Lower leg skin (tissue), 4 donors: ENCODE measurements at regions not wholly inside any gene's neighbourhood (a gene's known extent, or its start where the extent isn't known, plus 50 kb on each side); places are given as distances from the start of the nearest gene placed in this dataset.

ENCODE experiments used
- DNase-seq, 2 donors: peaks; one replicate each; pipeline ENCODE4 v3.0.0-alpha.2; 2019; ENCODE audit warnings: low spot score in 2 of 2
- H3K4me3 ChIP-seq: fragments of 200-600 bp; sonication (generic); 2 replicates; pipeline ENCODE4 v1.5.1; 2017; ENCODE audit warnings: mild to moderate bottlenecking, low read depth; ENCODE audit not compliant: poor library complexity, severe bottlenecking
- POLR2A ChIP-seq, 2 donors: fragments of 450-650 bp; IDR thresholded peaks; one replicate each; pipeline ENCODE4 v1.6.1; 2016 to 2017; ENCODE audit warnings: antibody characterized with exemption in 2 of 2, mild to moderate bottlenecking in 1 of 2, moderate library complexity in 1 of 2
- WGBS, 2 donors: methylation state at CpG; one replicate each; pipeline ENCODE4 v1.1.5; 2018; 5-methylcytosine and 5-hydroxymethylcytosine counted together
- intact Hi-C: fragments of 100-400 bp; cut with DNase I; formaldehyde crosslinking; loops from one replicate; pipeline ENCODE4 v1.15.0; 2023; ENCODE audit warnings: low total_unique reads
- TF ChIP-seq, protein P1 (sequence below), 3 donors: fragments of 450-650 bp; IDR thresholded peaks; one replicate each; pipeline ENCODE4 v1.5.1; 2016; ENCODE audit warnings: antibody characterized with exemption in 3 of 3, mild to moderate bottlenecking in 3 of 3, moderate library complexity in 2 of 3

DNA sequence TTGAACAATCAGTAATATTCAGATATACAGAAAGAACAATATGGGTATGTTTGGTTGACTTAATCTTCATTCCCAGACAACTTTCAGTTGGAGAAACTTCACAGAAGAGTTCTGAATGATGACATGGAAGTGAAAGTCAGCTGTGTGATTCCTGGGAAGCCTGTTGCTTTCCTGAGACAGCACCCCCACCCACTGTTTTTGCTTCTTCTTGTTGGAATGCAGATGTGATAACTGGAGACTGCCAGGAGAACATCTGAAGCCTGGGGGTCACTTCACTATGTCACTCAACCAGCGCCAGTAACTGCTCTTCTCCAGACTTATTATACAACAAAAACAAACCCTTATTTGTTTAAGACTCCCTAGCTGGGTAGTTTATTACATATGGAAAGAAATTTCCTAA, 599.4 kb downstream of the ZIC1 start:
- TF ChIP-seq POLR2A (IDR thresholded peaks at IDR 0.05), result no peak
- TF ChIP-seq, protein P1, sequence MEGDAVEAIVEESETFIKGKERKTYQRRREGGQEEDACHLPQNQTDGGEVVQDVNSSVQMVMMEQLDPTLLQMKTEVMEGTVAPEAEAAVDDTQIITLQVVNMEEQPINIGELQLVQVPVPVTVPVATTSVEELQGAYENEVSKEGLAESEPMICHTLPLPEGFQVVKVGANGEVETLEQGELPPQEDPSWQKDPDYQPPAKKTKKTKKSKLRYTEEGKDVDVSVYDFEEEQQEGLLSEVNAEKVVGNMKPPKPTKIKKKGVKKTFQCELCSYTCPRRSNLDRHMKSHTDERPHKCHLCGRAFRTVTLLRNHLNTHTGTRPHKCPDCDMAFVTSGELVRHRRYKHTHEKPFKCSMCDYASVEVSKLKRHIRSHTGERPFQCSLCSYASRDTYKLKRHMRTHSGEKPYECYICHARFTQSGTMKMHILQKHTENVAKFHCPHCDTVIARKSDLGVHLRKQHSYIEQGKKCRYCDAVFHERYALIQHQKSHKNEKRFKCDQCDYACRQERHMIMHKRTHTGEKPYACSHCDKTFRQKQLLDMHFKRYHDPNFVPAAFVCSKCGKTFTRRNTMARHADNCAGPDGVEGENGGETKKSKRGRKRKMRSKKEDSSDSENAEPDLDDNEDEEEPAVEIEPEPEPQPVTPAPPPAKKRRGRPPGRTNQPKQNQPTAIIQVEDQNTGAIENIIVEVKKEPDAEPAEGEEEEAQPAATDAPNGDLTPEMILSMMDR (IDR thresholded peaks at IDR 0.05), result no peak
- intact Hi-C loops, result no loop called here
- 50 to 56% methylated on average over 1 of the region's 1 CpG for WGBS, 2 donors
- no peak overlapping the region for H3K4me3 ChIP-seq
- DNase-seq, result no peak

DNA sequence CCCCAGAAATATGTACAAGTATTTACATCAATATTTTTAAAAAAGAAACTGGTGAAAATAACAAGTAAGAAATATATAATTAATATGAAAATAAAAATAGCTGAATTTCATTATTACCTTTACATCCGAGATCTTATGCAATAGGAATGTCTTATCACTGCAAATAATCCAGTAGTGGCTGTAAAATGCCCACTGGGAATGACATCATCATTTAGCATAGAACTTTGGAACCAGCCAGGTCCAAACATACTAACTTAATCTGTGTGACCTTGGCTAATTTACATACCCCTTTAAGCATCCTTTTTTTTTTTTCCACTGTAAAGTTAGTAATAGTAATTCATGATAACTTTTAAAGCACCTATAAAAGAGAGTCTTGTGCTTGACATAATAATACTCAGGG, 611.7 kb downstream of the ZIC1 start:
- WGBS, 2 donors, result 73% methylated on average over 1 of the region's 1 CpG
- no peak overlapping the region for H3K4me3 ChIP-seq
- TF ChIP-seq, protein P1 (IDR thresholded peaks at IDR 0.05), result no peak
- TF ChIP-seq POLR2A (IDR thresholded peaks at IDR 0.05), result no peak
- DNase-seq, result no peak
- intact Hi-C loops, result no loop called here

DNA sequence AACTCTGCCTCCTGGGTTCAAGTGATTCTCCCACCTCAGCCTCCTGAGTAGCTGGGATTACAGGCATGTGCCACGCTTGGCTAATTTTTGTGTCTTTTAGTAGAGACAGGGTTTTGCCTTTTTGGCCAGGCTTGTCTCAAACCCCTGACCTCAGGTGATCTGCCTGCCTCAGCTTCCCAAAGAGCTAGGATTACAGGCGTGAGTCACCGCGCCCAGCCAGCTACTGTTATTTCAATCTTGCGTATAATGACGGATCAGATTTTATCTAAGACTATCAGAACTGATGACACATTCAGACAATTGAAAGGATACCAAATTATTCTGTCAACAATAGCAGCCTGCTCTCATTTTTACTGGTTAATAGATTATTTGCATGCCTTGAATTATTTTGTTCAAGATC, 612.2 kb downstream of the ZIC1 start:
- WGBS, 2 donors, result 86 to 93% methylated on average over 6 of the region's 6 CpGs
- DNase-seq, result no peak
- intact Hi-C loops, result no loop called here
- TF ChIP-seq, protein P1 (IDR thresholded peaks at IDR 0.05), result no peak
- no peak for TF ChIP-seq POLR2A (IDR thresholded peaks at IDR 0.05)
- no peak overlapping the region for H3K4me3 ChIP-seq

DNA sequence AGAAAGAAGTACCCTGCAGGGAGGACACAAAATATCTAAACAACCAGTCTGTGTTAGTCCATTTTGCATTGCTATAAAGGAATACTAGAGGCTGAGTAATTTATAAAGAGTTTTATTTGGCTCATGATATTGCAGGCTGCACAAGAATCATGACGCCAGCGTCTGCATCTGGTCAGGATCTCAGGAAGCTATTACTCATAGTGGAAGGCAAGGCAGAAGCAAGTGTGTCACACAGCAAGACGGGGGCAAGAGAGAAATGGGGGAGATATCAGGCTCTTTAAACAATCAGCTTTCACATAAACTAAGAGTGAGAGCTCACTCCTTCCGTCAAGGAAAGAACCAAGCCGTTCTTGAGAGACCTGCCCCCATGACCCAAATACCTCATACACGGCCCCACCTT, 614.8 kb downstream of the ZIC1 start:
- TF ChIP-seq, protein P1 (IDR thresholded peaks at IDR 0.05), result no peak
- TF ChIP-seq POLR2A (IDR thresholded peaks at IDR 0.05), result no peak
- 73 to 75% methylated on average over 6 of the region's 6 CpGs for WGBS, 2 donors
- H3K4me3 ChIP-seq, result no peak overlapping the region
- intact Hi-C loops, result no loop called here
- DNase-seq, result no peak

DNA sequence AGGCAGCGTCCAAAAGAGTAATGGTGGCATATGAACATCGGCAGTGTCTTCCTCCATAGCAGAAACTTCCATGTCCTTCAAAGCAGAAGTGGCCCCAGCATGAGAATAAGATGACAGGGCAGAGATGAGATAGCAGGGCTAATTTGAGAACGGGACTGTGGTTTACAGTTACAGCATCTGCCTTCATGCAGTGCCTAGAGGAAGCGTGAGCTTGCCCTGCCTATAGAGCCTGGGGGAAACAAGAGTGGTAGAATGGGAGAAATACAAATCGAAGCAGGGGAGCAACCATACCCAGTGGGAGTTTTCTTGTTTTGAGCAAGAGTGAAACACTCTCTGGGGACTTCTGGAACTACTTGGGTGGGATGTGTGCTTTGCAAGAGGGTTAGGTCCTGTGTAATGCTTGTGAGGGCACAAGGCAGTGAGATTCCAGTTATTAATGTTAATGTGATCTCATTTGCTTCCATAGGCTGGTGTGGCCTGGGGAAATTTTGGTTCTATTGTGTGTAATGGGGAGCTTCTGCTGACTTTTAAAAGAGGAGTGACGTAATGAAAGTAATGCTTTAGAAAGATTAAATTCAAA, 616.9 kb downstream of the ZIC1 start:
- DNase-seq, result no peak
- 79 to 83% methylated on average over 6 of the region's 6 CpGs for WGBS, 2 donors
- intact Hi-C loops, result no loop called here
- no peak for TF ChIP-seq POLR2A (IDR thresholded peaks at IDR 0.05)
- TF ChIP-seq, protein P1 (IDR thresholded peaks at IDR 0.05), result no peak
- no peak overlapping the region for H3K4me3 ChIP-seq

DNA sequence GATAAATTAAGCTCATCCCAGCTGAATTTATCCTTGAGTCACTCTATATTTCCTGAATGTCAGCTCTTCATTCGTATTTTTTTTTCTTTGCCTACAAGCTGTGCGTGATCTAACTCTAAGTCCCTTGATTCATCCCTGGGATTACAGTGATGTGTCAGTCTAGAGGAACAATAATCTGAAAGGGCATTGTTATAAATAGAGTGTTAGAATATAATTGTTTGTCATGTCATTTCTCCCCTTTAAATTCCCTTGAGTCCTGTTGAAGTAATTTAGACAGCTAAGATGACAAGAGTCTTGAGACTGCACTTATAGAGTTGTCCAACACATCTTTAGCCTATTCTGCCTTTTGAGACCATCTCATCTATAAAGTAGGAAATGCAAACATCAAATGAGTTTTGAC, 621.8 kb downstream of the ZIC1 start:
- no peak for TF ChIP-seq POLR2A (IDR thresholded peaks at IDR 0.05)
- TF ChIP-seq, protein P1 (IDR thresholded peaks at IDR 0.05), result no peak
- no peak for DNase-seq
- WGBS, 2 donors, result 87 to 88% methylated on average over 2 of the region's 2 CpGs
- intact Hi-C loops, result no loop called here
- H3K4me3 ChIP-seq, result no peak overlapping the region
